HL-60 (cell line): ENCODE measurements at regions not wholly inside any gene's neighbourhood (a gene's known extent, or its start where the extent isn't known, plus 50 kb on each side); places are given as distances from the start of the nearest gene placed in this dataset.

Source experiments
- GABPA ChIP-seq: IDR thresholded peaks from 2 replicates; pipeline ENCODE4 v1.6.1; 2012; ENCODE audit warnings: low read depth
- POLR2AphosphoS5 ChIP-seq: IDR thresholded peaks from 2 replicates; pipeline ENCODE4 v1.6.1; 2012; ENCODE audit warnings: low read depth
- TF ChIP-seq, protein P1 (sequence below): IDR thresholded peaks from one replicate; pipeline ENCODE4 v1.5.1; 2011; ENCODE audit warnings: low read length, control low read depth, inconsistent platforms; ENCODE audit not compliant: insufficient read depth

DNA sequence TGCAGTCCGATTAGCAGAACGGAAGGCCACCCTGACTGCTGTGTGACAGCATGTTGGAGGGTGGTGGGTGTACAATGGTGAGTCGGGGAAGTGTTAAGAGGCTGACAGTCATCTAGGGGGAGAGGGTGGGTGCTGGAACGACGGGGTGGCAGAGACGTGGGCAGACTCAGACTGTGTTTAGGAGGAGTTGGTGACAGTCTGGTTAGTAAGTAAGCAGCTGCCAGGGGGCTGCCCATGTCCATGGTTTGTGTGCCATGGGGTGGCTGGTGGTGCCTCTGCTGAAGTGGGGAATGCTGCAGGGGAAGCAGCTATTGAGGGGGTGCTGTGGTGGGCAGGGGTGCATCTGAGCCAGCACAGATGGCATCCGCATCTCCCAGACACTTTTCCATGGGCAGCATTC lies 51.3 kb upstream of the BOD1 start:
- TF ChIP-seq, protein P1, sequence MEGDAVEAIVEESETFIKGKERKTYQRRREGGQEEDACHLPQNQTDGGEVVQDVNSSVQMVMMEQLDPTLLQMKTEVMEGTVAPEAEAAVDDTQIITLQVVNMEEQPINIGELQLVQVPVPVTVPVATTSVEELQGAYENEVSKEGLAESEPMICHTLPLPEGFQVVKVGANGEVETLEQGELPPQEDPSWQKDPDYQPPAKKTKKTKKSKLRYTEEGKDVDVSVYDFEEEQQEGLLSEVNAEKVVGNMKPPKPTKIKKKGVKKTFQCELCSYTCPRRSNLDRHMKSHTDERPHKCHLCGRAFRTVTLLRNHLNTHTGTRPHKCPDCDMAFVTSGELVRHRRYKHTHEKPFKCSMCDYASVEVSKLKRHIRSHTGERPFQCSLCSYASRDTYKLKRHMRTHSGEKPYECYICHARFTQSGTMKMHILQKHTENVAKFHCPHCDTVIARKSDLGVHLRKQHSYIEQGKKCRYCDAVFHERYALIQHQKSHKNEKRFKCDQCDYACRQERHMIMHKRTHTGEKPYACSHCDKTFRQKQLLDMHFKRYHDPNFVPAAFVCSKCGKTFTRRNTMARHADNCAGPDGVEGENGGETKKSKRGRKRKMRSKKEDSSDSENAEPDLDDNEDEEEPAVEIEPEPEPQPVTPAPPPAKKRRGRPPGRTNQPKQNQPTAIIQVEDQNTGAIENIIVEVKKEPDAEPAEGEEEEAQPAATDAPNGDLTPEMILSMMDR = no peak
- TF ChIP-seq GABPA (no peak), POLR2AphosphoS5 (no peak)
